CD4-positive, alpha-beta T cell (primary cell): ENCODE measurements at regions not wholly inside any gene's neighbourhood (a gene's known extent, or its start where the extent isn't known, plus 50 kb on each side); places are given as distances from the start of the nearest gene placed in this dataset.

Experiments
- ATAC-seq: fragments of 200-7000 bp; cut with Tn5 transposase; one replicate; pipeline ENCODE4 v1.10.0; 2022; ENCODE audit warnings: mild to moderate bottlenecking; ENCODE audit not compliant: poor library complexity
- CTCF ChIA-PET: fragments of 350-600 bp; sonication (Branson Sonifier 250); formaldehyde crosslinking; loops from one replicate; lab custom pipeline; 2021; ENCODE audit warnings: antibody characterized with exemption, inconsistent platforms; lab: Charles Lee
- POLR2A ChIA-PET: fragments of 350-600 bp; sonication (Branson Sonifier 250); formaldehyde crosslinking; loops from one replicate; lab custom pipeline; 2021; ENCODE audit warnings: antibody characterized with exemption, inconsistent platforms; lab: Charles Lee
- DNase-seq, 14 experiments: peaks; one replicate each; pipeline ENCODE4 v3.0.0-alpha.2; 2013 to 2020; ENCODE audit warnings: mixed read lengths in 2 of 14
- H3K27ac ChIP-seq, 2 donors: one replicate each; pipeline versions ENCODE4 v1.5.1 to v1.7.0; 2013; ENCODE audit warnings: low read length in 2 of 2, low read depth in 1 of 2, mild to moderate bottlenecking in 1 of 2
- H3K27me3 ChIP-seq, 2 experiments: 1 replicate in 1 of 2; 2 replicates in 1 of 2; pipeline versions ENCODE4 v1.6.1 to v1.7.0; 2013; ENCODE audit warnings: low read length in 2 of 2, control low read depth in 1 of 2, mild to moderate bottlenecking in 1 of 2, moderate library complexity in 1 of 2; ENCODE audit not compliant: insufficient read depth in 2 of 2, control insufficient read depth in 1 of 2
- H3K36me3 ChIP-seq: one replicate; pipeline ENCODE4 v1.6.1; 2013; ENCODE audit warnings: low read length, control low read depth; ENCODE audit not compliant: insufficient read depth
- H3K4me1 ChIP-seq: one replicate; pipeline ENCODE4 v1.6.1; 2013; ENCODE audit warnings: low read length, control low read depth; ENCODE audit not compliant: insufficient read depth
- H3K4me3 ChIP-seq: one replicate; pipeline ENCODE4 v1.5.1; 2013; ENCODE audit warnings: mild to moderate bottlenecking, low read length, moderate library complexity
- H3K9me3 ChIP-seq, 2 experiments: 1 replicate in 1 of 2; 2 replicates in 1 of 2; pipeline versions ENCODE4 v1.6.1 to v1.7.0; 2013; ENCODE audit warnings: low read length in 2 of 2, mild to moderate bottlenecking in 2 of 2, control low read depth in 1 of 2, moderate library complexity in 1 of 2; ENCODE audit not compliant: control insufficient read depth in 1 of 2, insufficient read depth in 1 of 2
- H3K27ac Mint-ChIP-seq: one replicate; pipeline ENCODE4 v1.8.0; 2020; ENCODE audit warnings: mixed read lengths
- H3K27me3 Mint-ChIP-seq: one replicate; pipeline ENCODE4 v1.8.0; 2021; ENCODE audit warnings: mixed read lengths
- H3K36me3 Mint-ChIP-seq: one replicate; pipeline ENCODE4 v1.8.0; 2021; ENCODE audit warnings: low read depth, mixed read lengths
- H3K4me1 Mint-ChIP-seq: one replicate; pipeline ENCODE4 v1.8.0; 2021; ENCODE audit warnings: low read depth, mixed read lengths
- H3K4me3 Mint-ChIP-seq: one replicate; pipeline ENCODE4 v1.8.0; 2020; ENCODE audit warnings: mild to moderate bottlenecking, mixed read lengths
- H3K9me3 Mint-ChIP-seq: one replicate; pipeline ENCODE4 v1.8.0; 2020; ENCODE audit warnings: mixed read lengths
- intact Hi-C, 2 experiments: fragments of 100-400 bp; cut with DNase I in 1 of 2; cut with micrococcal nuclease in 1 of 2; formaldehyde crosslinking; loops; one replicate each; pipeline versions ENCODE4 v1.15.1 to v1.9.0; 2023 to 2025; cut with DNase I, micrococcal nuclease
- TF ChIP-seq, protein P1 (sequence below): fragments of 200-600 bp; IDR thresholded peaks from one replicate; pipeline ENCODE4 v1.8.0; 2022; ENCODE audit warnings: antibody characterized with exemption, mild to moderate bottlenecking

DNA sequence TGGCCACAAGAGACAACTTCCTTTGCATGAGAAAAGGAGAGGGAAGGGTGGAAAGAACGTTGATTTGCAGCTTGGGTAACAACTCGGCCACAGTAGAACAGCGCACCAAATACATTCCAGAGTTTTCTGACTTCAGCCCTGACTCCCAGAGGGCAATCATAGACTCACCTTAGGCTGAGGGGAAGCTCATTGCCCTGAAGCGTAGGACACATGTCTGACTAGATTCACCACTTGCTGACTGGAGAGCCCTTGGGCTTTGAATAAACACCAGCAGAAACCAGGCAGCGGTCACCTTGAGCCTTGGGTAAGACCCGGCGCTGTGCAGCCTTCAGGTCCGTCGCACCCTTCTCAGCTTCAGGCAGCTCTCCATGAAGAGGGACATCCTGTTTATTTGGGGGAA lies 151.8 kb upstream of the GRIA4 start:
- TF ChIP-seq, protein P1, sequence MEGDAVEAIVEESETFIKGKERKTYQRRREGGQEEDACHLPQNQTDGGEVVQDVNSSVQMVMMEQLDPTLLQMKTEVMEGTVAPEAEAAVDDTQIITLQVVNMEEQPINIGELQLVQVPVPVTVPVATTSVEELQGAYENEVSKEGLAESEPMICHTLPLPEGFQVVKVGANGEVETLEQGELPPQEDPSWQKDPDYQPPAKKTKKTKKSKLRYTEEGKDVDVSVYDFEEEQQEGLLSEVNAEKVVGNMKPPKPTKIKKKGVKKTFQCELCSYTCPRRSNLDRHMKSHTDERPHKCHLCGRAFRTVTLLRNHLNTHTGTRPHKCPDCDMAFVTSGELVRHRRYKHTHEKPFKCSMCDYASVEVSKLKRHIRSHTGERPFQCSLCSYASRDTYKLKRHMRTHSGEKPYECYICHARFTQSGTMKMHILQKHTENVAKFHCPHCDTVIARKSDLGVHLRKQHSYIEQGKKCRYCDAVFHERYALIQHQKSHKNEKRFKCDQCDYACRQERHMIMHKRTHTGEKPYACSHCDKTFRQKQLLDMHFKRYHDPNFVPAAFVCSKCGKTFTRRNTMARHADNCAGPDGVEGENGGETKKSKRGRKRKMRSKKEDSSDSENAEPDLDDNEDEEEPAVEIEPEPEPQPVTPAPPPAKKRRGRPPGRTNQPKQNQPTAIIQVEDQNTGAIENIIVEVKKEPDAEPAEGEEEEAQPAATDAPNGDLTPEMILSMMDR: no peak
- Mint-ChIP-seq H3K36me3 (no peaks in the 10 kb centered on the region), H3K4me3 (no peak overlapping the region), H3K27me3 (no peaks in the 10 kb centered on the region), H3K9me3 (no peaks in the 10 kb centered on the region), H3K27ac (no peak overlapping the region), H3K4me1 (no peaks in the 10 kb centered on the region)
- intact Hi-C loops: no loop called here
- ATAC-seq (no peak), DNase-seq (no peak)
- Histone ChIP-seq H3K9me3 (no peaks in the 10 kb centered on the region), H3K36me3 (no peaks in the 10 kb centered on the region), H3K27ac (no peak overlapping the region), H3K27me3 (no peaks in the 10 kb centered on the region), H3K4me1 (no peaks in the 10 kb centered on the region), H3K4me3 (no peak overlapping the region)
- CTCF ChIA-PET: no interaction called here
- POLR2A ChIA-PET: no interaction called here

DNA sequence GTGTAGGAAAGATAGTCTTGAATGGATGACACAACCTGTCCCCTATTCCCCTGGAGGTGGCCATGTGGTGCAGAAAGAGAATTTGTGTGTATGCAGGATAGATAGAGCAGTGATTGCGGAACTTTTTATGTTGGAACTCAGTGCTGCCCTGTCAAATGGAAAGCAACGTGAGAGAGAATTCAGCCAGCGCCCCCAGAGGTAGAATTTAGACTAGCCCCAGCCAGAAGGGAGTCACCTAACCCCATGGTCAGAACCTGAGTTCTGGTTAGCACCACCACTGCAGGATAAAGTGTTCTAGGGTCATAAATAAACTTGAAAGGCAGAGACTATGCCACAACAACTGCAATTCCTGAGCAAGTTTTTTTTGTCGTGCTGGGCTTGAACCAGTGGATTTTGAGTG lies 152.9 kb upstream of the GRIA4 start:
- TF ChIP-seq, protein P1: no peak
- DNase-seq (no peak), ATAC-seq (no peak)
- Mint-ChIP-seq H3K4me1 (no peaks in the 10 kb centered on the region), H3K27ac (no peak overlapping the region), H3K27me3 (no peaks in the 10 kb centered on the region), H3K36me3 (no peaks in the 10 kb centered on the region), H3K4me3 (no peak overlapping the region), H3K9me3 (no peaks in the 10 kb centered on the region)
- Histone ChIP-seq H3K36me3 (no peaks in the 10 kb centered on the region), H3K4me3 (no peak overlapping the region), H3K27ac (no peak overlapping the region), H3K9me3 (no peaks in the 10 kb centered on the region), H3K4me1 (no peaks in the 10 kb centered on the region), H3K27me3 (no peaks in the 10 kb centered on the region)
- intact Hi-C loops: no loop called here
- POLR2A ChIA-PET: no interaction called here
- CTCF ChIA-PET: no interaction called here

DNA sequence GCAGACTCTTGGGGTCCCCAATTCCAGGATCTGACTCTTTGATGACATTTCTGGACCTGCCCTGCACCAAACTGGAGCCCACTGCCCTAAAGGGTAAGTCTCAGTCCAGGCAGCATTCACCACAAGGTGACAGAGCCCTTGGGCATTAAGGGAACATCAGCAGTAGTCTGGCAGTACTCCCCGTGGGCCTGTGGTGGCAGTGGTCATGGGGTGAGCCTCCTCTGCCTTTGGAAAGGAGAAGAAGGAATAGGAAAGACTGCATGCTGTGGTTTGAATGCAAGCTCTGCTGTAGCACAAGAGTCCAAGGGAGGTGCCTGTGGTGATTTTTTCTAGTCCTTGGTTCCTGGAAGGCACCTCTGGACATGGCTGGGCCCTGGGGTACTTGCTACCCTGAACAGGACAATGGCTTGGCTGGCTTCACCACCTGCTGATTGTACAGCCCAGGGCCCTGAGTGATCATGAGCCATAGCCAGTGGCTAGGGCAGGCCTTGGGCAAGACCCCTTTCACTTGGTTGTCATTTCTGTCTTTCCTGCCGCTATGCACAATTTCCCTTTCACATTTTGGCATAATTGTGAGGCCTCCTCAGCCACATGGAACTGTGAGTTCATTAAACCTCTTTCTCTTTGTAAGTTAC lies 160.7 kb upstream of the GRIA4 start:
- Histone ChIP-seq H3K27ac (no peak overlapping the region), H3K27me3 (no peaks in the 10 kb centered on the region), H3K9me3 (peaks cover 0 to 6% of the 10 kb centered on the region in 2 experiments), H3K4me3 (no peak overlapping the region), H3K4me1 (no peaks in the 10 kb centered on the region), H3K36me3 (no peaks in the 10 kb centered on the region)
- no peak for DNase-seq
- H3K4me1 Mint-ChIP-seq: no peaks in the 10 kb centered on the region
- no peak for ATAC-seq
- TF ChIP-seq, protein P1: no peak
- CTCF ChIA-PET: no interaction called here
- H3K27ac Mint-ChIP-seq: no peak overlapping the region
- intact Hi-C loops: no loop called here
- POLR2A ChIA-PET: no interaction called here
- no peaks in the 10 kb centered on the region for H3K27me3 Mint-ChIP-seq
- H3K36me3 Mint-ChIP-seq: no peaks in the 10 kb centered on the region
- no peak overlapping the region for H3K4me3 Mint-ChIP-seq
- H3K9me3 Mint-ChIP-seq: peaks cover 6% of the 10 kb centered on the region
